Limb (tissue), 2 donors: ENCODE measurements at regions not wholly inside any gene's neighbourhood (a gene's known extent, or its start where the extent isn't known, plus 50 kb on each side); places are given as distances from the start of the nearest gene placed in this dataset.

Experiments used
- DNase-seq, 2 donors: peaks; one replicate each; pipeline ENCODE4 v3.0.0-alpha.2; 2016; ENCODE audit errors: extremely low spot score in 2 of 2

- no peak for DNase-seq
Measured at GRCh38 chr3:124599147-124599765, 131.0 kb upstream of the UMPS start.

GRCh38 chr3:124599779-124600693, 130.2 kb upstream of the UMPS start:
- no peak for DNase-seq

GRCh38 chr3:124600765-124601164, 129.5 kb upstream of the UMPS start:
- DNase-seq = no peak

GRCh38 chr3:124601190-124601589, 129.1 kb upstream of the UMPS start:
- no peak for DNase-seq

- DNase-seq = no peak
Measured at GRCh38 chr3:124602980-124603627, 127.1 kb upstream of the UMPS start.

GRCh38 chr3:124605781-124606579, 124.3 kb upstream of the UMPS start:
- DNase-seq = no peak

- DNase-seq = no peak
Measured at GRCh38 chr3:124607163-124607562, 123.1 kb upstream of the UMPS start.

GRCh38 chr3:124609402-124609801, 120.8 kb upstream of the UMPS start:
- no peak for DNase-seq

- no peak for DNase-seq
Measured at GRCh38 chr3:124610130-124610529, 120.1 kb upstream of the UMPS start.

GRCh38 chr3:124611520-124611919, 118.7 kb upstream of the UMPS start:
- DNase-seq = no peak

GRCh38 chr3:124615896-124616543, 114.2 kb upstream of the UMPS start:
- DNase-seq = no peak

GRCh38 chr3:124617177-124617576, 113.1 kb upstream of the UMPS start:
- DNase-seq = no peak

- no peak for DNase-seq
Measured at GRCh38 chr3:124619887-124620599, 110.2 kb upstream of the UMPS start.

GRCh38 chr3:124620600-124621063, 109.6 kb upstream of the UMPS start:
- DNase-seq = no peak

GRCh38 chr3:124621498-124621897, 108.8 kb upstream of the UMPS start:
- no peak for DNase-seq

GRCh38 chr3:124625074-124625473, 105.2 kb upstream of the UMPS start:
- no peak for DNase-seq

GRCh38 chr3:124627501-124627908, 102.7 kb upstream of the UMPS start:
- no peak for DNase-seq

- DNase-seq = no peak
Measured at GRCh38 chr3:124628863-124629262, 101.4 kb upstream of the UMPS start.

GRCh38 chr3:124629497-124629896, 100.8 kb upstream of the UMPS start:
- no peak for DNase-seq

- DNase-seq = no peak
Measured at GRCh38 chr3:124630960-124631359, 99.3 kb upstream of the UMPS start.
